ENCODE measurements at regions not wholly inside any gene's neighbourhood (a gene's known extent, or its start where the extent isn't known, plus 50 kb on each side); places are given as distances from the start of the nearest gene placed in this dataset.

DNA sequence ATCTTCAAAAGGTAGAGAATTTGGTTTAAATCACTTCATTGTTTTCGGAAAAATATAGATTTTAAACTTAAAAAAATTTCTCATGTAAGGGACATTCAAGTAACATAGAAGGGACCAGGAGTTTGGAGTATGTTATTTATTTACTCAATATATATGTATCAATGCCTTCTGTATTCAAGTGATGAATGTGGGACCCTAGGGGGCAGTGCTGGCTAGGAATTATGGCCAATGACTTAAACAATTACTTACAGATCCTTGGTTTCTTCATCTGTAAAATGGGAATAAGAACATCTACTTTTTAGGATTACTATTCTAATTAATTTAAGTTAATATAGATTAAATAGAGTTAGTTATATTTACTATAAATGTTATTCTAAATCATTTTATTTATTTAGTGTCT, 886.3 kb upstream of the RBFOX1 start:
- TF ChIP-seq, protein P1, sequence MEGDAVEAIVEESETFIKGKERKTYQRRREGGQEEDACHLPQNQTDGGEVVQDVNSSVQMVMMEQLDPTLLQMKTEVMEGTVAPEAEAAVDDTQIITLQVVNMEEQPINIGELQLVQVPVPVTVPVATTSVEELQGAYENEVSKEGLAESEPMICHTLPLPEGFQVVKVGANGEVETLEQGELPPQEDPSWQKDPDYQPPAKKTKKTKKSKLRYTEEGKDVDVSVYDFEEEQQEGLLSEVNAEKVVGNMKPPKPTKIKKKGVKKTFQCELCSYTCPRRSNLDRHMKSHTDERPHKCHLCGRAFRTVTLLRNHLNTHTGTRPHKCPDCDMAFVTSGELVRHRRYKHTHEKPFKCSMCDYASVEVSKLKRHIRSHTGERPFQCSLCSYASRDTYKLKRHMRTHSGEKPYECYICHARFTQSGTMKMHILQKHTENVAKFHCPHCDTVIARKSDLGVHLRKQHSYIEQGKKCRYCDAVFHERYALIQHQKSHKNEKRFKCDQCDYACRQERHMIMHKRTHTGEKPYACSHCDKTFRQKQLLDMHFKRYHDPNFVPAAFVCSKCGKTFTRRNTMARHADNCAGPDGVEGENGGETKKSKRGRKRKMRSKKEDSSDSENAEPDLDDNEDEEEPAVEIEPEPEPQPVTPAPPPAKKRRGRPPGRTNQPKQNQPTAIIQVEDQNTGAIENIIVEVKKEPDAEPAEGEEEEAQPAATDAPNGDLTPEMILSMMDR (conservative IDR thresholded peaks at IDR 0.05) = peak; percentile 21
- Mint-ChIP-seq H3K27ac (ENCODE audit: unreplicated experiment) (no peak overlapping the region), H3K4me1 (no peaks in the 10 kb centered on the region), H3K9me3 (peaks cover 4% of the 10 kb centered on the region), H3K36me3 (ENCODE audit: low read depth) (no peaks in the 10 kb centered on the region), H3K4me3 (no peak overlapping the region), H3K27me3 (ENCODE audit: low read depth) (peaks cover 11% of the 10 kb centered on the region)
- no peak for DNase-seq (ENCODE audit: low read depth, low spot score)

DNA sequence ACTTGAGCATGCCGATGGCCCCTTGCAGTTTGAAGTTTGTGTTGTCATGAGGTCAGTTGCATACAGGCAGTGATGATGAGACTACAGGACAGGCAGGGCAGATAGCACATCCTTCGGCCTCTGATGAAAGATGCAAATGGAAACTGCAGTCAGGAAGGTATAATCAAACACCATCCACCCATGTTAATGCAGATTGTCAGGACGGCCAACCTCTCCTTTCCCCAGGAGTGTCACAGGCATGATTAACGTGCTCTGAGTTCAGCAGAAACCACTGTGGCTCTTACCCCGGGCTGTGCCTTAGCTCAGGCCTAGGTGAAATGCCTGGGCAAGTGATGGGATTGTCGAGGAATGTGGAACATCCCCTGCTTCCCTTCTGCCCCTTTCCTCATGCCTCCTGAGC, 893.5 kb upstream of the RBFOX1 start:
- Mint-ChIP-seq H3K9me3 (peaks cover 4% of the 10 kb centered on the region), H3K27ac (ENCODE audit: unreplicated experiment) (no peak overlapping the region), H3K4me3 (no peak overlapping the region), H3K4me1 (no peaks in the 10 kb centered on the region), H3K27me3 (ENCODE audit: low read depth) (peaks cover 22% of the 10 kb centered on the region), H3K36me3 (ENCODE audit: low read depth) (no peaks in the 10 kb centered on the region)
- TF ChIP-seq, protein P1 (conservative IDR thresholded peaks at IDR 0.05) = no peak
- DNase-seq (ENCODE audit: low read depth, low spot score) = no peak

DNA sequence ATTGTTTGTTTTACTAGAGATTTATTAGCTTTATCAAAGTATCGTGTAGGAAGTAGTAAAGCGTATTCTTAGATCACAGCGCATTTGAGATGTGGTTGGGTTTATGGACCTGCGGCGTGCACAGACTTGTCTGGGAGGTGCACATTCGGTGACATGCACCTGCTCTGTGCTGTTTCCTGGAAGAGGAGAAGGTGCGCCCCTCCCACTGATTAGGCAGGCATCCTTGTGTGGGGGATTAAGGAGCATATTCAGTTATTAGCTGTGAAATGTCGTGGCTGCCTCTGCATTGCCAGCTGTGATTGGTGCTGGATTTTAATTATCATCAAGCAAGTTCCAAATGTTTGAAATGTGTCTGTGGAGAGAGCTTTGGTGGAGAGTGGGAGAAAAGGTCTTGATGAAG, 903.8 kb upstream of the RBFOX1 start:
- H3K27me3 Mint-ChIP-seq (ENCODE audit: low read depth) = peaks cover 20% of the 10 kb centered on the region
- TF ChIP-seq, protein P1 (conservative IDR thresholded peaks at IDR 0.05) = no peak
- no peak overlapping the region for H3K4me3 Mint-ChIP-seq
- no peaks in the 10 kb centered on the region for H3K9me3 Mint-ChIP-seq
- H3K27ac Mint-ChIP-seq (ENCODE audit: unreplicated experiment) = no peak overlapping the region
- H3K4me1 Mint-ChIP-seq = no peaks in the 10 kb centered on the region
- no peak for DNase-seq (ENCODE audit: low read depth, low spot score)
- H3K36me3 Mint-ChIP-seq (ENCODE audit: low read depth) = no peaks in the 10 kb centered on the region

DNA sequence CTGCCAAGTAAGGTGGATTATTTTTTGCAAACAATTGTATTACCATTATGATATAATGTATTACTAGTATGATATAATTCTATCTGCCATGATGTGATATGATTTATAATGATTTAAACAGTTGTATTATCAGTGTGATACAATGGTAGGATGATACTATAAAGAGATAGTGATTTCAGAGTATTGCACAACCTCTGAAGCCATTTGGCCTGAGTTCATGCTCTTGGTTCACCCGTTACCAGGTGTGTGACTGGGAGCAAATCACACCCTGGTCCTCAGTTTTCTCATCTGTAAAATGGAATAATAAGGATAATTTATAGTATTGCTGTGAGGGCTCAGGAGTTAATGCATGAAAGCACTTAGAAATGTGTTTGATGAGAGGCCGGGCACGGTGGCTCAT, 905.0 kb upstream of the RBFOX1 start:
- no peak for DNase-seq (ENCODE audit: low read depth, low spot score)
- no peaks in the 10 kb centered on the region for H3K9me3 Mint-ChIP-seq
- no peak overlapping the region for H3K27ac Mint-ChIP-seq (ENCODE audit: unreplicated experiment)
- TF ChIP-seq, protein P1 (conservative IDR thresholded peaks at IDR 0.05) = no peak
- H3K36me3 Mint-ChIP-seq (ENCODE audit: low read depth) = no peaks in the 10 kb centered on the region
- H3K27me3 Mint-ChIP-seq (ENCODE audit: low read depth) = peaks cover 20% of the 10 kb centered on the region
- no peak overlapping the region for H3K4me3 Mint-ChIP-seq
- H3K4me1 Mint-ChIP-seq = no peaks in the 10 kb centered on the region

DNA sequence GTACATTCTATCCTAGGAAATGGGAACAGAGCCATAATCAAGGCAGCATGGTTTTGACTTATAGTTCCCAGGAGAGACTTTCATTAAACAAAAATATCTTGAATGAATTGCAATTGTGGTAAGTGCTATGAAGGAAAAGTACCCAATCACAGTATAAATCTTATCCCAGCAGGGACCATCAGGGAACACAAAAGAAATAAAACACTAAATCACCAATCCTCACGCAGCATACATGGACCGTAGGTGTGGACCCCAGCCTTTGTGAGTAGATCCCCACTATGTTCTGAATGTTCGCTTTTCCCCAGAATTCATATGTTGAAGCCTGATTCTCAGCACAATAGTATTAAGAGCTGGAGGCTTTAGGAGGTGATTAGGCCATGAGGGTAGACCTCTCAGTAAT, 925.0 kb upstream of the RBFOX1 start:
- Mint-ChIP-seq H3K9me3 (no peaks in the 10 kb centered on the region), H3K4me3 (no peak overlapping the region), H3K27me3 (ENCODE audit: low read depth) (peaks cover 6% of the 10 kb centered on the region), H3K4me1 (peaks cover 10% of the 10 kb centered on the region), H3K27ac (ENCODE audit: unreplicated experiment) (peak overlapping the region; percentile 19), H3K36me3 (ENCODE audit: low read depth) (no peaks in the 10 kb centered on the region)
- no peak for DNase-seq (ENCODE audit: low read depth, low spot score)
- TF ChIP-seq, protein P1 (conservative IDR thresholded peaks at IDR 0.05) = no peak

DNA sequence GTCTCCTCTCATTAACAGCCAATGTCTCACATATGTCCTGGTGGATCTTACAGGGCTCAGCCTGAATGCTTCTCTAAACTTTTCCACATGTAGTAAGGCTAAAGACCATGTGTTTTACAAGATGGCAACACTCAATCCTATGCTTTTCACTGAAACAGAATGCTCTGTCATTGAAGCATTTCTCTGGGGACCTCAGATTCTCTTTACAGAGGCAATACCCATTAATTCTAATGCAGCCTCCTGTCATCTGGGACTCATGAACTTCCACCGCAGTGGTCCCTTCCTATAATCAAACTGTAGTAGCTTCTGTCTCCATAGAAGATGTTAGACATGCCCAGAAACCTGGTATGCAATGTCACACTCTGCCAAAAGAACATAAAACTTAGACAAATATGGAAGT, 926.6 kb upstream of the RBFOX1 start:
- Mint-ChIP-seq H3K4me1 (peaks cover 10% of the 10 kb centered on the region), H3K9me3 (no peaks in the 10 kb centered on the region), H3K4me3 (no peak overlapping the region), H3K36me3 (ENCODE audit: low read depth) (no peaks in the 10 kb centered on the region), H3K27ac (ENCODE audit: unreplicated experiment) (no peak overlapping the region), H3K27me3 (ENCODE audit: low read depth) (peaks cover 6% of the 10 kb centered on the region)
- TF ChIP-seq, protein P1 (conservative IDR thresholded peaks at IDR 0.05) = no peak
- DNase-seq (ENCODE audit: low read depth, low spot score) = no peak
